DMS153 (cell line): ENCODE measurements at regions not wholly inside any gene's neighbourhood (a gene's known extent, or its start where the extent isn't known, plus 50 kb on each side); places are given as distances from the start of the nearest gene placed in this dataset.
"Not testable (repeated sequence)": the region's sequence is repeated elsewhere in the genome, so short reads cannot be mapped to it uniquely, and the experiment has no call there.

ENCODE experiments used
- DNase-seq: peaks from one replicate; lab custom pipeline; 2025; lab: John Stamatoyannopoulos, UW

- DNase-seq = no peak
Observed at GRCh38 chr6:134821928-134822864, 127.7 kb downstream of the ALDH8A1 start.

GRCh38 chr6:134821397-134821796 is 128.5 kb downstream of the ALDH8A1 start:
- no peak for DNase-seq

GRCh38 chr6:134819863-134820800 is 129.8 kb downstream of the ALDH8A1 start:
- no peak for DNase-seq

- DNase-seq = no peak
Observed at GRCh38 chr6:134819236-134819635, 130.7 kb downstream of the ALDH8A1 start.

GRCh38 chr6:134817448-134817847 is 132.5 kb downstream of the ALDH8A1 start:
- DNase-seq = no peak

GRCh38 chr6:134816780-134817179 is 133.1 kb downstream of the ALDH8A1 start:
- no peak for DNase-seq

GRCh38 chr6:134816300-134816699 is 133.6 kb downstream of the ALDH8A1 start:
- no peak for DNase-seq

GRCh38 chr6:134814076-134814695 is 135.7 kb downstream of the ALDH8A1 start:
- no peak for DNase-seq

GRCh38 chr6:134813146-134813545 is 136.8 kb downstream of the ALDH8A1 start:
- no peak for DNase-seq

GRCh38 chr6:134810402-134810801 is 139.5 kb downstream of the ALDH8A1 start:
- DNase-seq = no peak

- no peak for DNase-seq
Observed at GRCh38 chr6:134809130-134809529, 140.8 kb downstream of the ALDH8A1 start.

- DNase-seq = no peak
Observed at GRCh38 chr6:134806180-134806798, 143.6 kb downstream of the ALDH8A1 start.

GRCh38 chr6:134805168-134805567 is 144.7 kb downstream of the ALDH8A1 start:
- DNase-seq = no peak

GRCh38 chr6:134804311-134804710 is 145.6 kb downstream of the ALDH8A1 start:
- DNase-seq = not testable (repeated sequence)

- DNase-seq = no peak
Observed at GRCh38 chr6:134802426-134803058, 147.4 kb downstream of the ALDH8A1 start.

GRCh38 chr6:134797400-134798113 is 152.3 kb downstream of the ALDH8A1 start:
- DNase-seq = no peak

GRCh38 chr6:134795691-134796090 is 154.2 kb downstream of the ALDH8A1 start:
- DNase-seq = no peak

GRCh38 chr6:134795001-134795400 is 154.9 kb downstream of the ALDH8A1 start:
- no peak for DNase-seq

- not testable (repeated sequence) for DNase-seq
Observed at GRCh38 chr6:134791243-134791843, 158.6 kb downstream of the ALDH8A1 start.

- DNase-seq = no peak
Observed at GRCh38 chr6:134787261-134787877, 162.5 kb downstream of the ALDH8A1 start.
